Heart right ventricle (tissue), 16 donors: ENCODE measurements at regions not wholly inside any gene's neighbourhood (a gene's known extent, or its start where the extent isn't known, plus 50 kb on each side); places are given as distances from the start of the nearest gene placed in this dataset.

ENCODE experiments used
- ATAC-seq, 8 donors: fragments of 200-7000 bp; cut with Tn5 transposase; one replicate each; pipeline ENCODE4 v1.9.1; 2020; ENCODE audit warnings: mild to moderate bottlenecking in 8 of 8, moderate library complexity in 8 of 8, moderate number of reproducible peaks in 1 of 8
- DNase-seq, 2 donors: peaks; one replicate each; pipeline ENCODE4 v3.0.0-alpha.2; 2020
- H3K27ac ChIP-seq, 10 donors: fragments of 200-600 bp; sonication (generic) in 2 of 10; one replicate each; pipeline versions ENCODE4 v1.5.0 to v1.8.0; 2020 to 2022; ENCODE audit warnings: mild to moderate bottlenecking in 3 of 10
- H3K27me3 ChIP-seq, 7 donors: fragments of 200-600 bp; one replicate each; pipeline ENCODE4 v1.8.0; 2021 to 2022; ENCODE audit warnings: mild to moderate bottlenecking in 2 of 7
- H3K36me3 ChIP-seq, 9 donors: fragments of 200-600 bp; sonication (generic) in 1 of 9; one replicate each; pipeline versions ENCODE4 v1.5.0 to v1.8.0; 2020 to 2022; ENCODE audit warnings: mild to moderate bottlenecking in 2 of 9
- H3K4me1 ChIP-seq, 9 donors: fragments of 200-600 bp; sonication (generic) in 1 of 9; one replicate each; pipeline versions ENCODE4 v1.5.0 to v1.8.0; 2020 to 2022; ENCODE audit warnings: mild to moderate bottlenecking in 4 of 9
- H3K4me3 ChIP-seq, 10 donors: fragments of 200-600 bp; sonication (generic) in 2 of 10; one replicate each; pipeline versions ENCODE4 v1.5.0 to v1.8.0; 2020 to 2022; ENCODE audit warnings: mild to moderate bottlenecking in 7 of 10, moderate library complexity in 2 of 10
- H3K9me3 ChIP-seq, 11 donors: fragments of 200-600 bp in 10 of 11; sonication (generic) in 2 of 11; one replicate each; pipeline versions ENCODE4 v1.5.0 to v1.8.0; 2013 to 2022; ENCODE audit warnings: mild to moderate bottlenecking in 2 of 11, control low read depth in 1 of 11, moderate library complexity in 1 of 11
- CTCF ChIP-seq, 9 donors: fragments of 200-600 bp; sonication (generic) in 2 of 9; IDR thresholded peaks; one replicate each; pipeline versions ENCODE4 v1.5.0 to v1.8.0; 2021 to 2022; ENCODE audit warnings: antibody characterized with exemption in 9 of 9, mild to moderate bottlenecking in 5 of 9, moderate library complexity in 1 of 9
- WGBS, 2 donors: extraction: QIAGEN DNeasy Blood & Tissue Kit; methylation state at CpG; one replicate each; pipeline ENCODE4 v1.1.7; 2013; ENCODE audit warnings: inconsistent platforms in 1 of 2; 5-methylcytosine and 5-hydroxymethylcytosine counted together
- intact Hi-C, 10 donors: fragments of 100-400 bp; cut with DNase I; formaldehyde crosslinking; loops; one replicate each; pipeline versions ENCODE4 v1.11.1 to v1.14.2; 2022
- donor health status: Arrhythmogenic right ventricular cardiomyopathy.
- donor health status: ischemic (EF 13 %, LVEDD 7.1; RV severe dilation, severe dysfunction).
- donor health status: healthy with polysubstance abuse.
- donor health status: DM: no; HTN: yes; CAD: no.
- donor health status: DM: no; HTN: no; CAD: no.
- donor health status: ischemic (EF 25% LVEDD 6.9; RV normal size, moderate dysfunction).
- donor health status: ischemic (EF 25% LVEDD 5.7; RV mildly dilated, moderate dysfunction).
- donor health status: healthy.
- donor health status: DM: yes; HTN: yes; CAD: no.
- donor health status: Ischemic cardiomyopathy.
- donor health status: ischemic (EF 35%, LVEDD 5.7; RV mildly dilated, moderate dysfunction).
- donor health status: nonischemic (EF 11% LVEDD 7.7; RV severe dilation, severe dysfunction).
- donor health status: DM: yes; HTN: yes; CAD: no.
- donor health status: PGD.
- donor health status: ischemic (EF 29% LVEDD 5.4; RV normal size, mild dysfunction).
- donor health status: nonischemic (EF 23%, LVEDD 6.1; RV moderate dilation, normal function).

GRCh38 chr5:125528881-125529280 lies 782.4 kb upstream of the ZNF608 start:
- no peaks in the 10 kb centered on the region for H3K27me3 ChIP-seq
- H3K9me3 ChIP-seq: peaks cover 0 to 11% (median 5%) of the 10 kb centered on the region in 11 donors
- peaks cover 0 to 12% (median 6%) of the 10 kb centered on the region in 9 donors for H3K4me1 ChIP-seq
- H3K36me3 ChIP-seq: no peaks in the 10 kb centered on the region
- WGBS, 2 donors: 95 to 97% methylated on average over 1 of the region's 1 CpG
- DNase-seq: no peak
- no peak for TF ChIP-seq CTCF (IDR thresholded peaks at IDR 0.05)
- intact Hi-C loops: no loop called here
- ATAC-seq: no peak
- no peak overlapping the region for H3K27ac ChIP-seq
- no peak overlapping the region for H3K4me3 ChIP-seq

GRCh38 chr5:125530833-125531615 lies 784.6 kb upstream of the ZNF608 start:
- DNase-seq (no peak), ATAC-seq (no peak)
- peaks cover 0 to 18% (median 5%) of the 10 kb centered on the region in 11 donors for H3K9me3 ChIP-seq
- H3K27me3 ChIP-seq: no peaks in the 10 kb centered on the region
- no peak overlapping the region for H3K4me3 ChIP-seq
- intact Hi-C loops: no loop called here
- H3K36me3 ChIP-seq: no peaks in the 10 kb centered on the region
- peaks cover 0 to 12% (median 6%) of the 10 kb centered on the region in 9 donors for H3K4me1 ChIP-seq
- no peak overlapping the region for H3K27ac ChIP-seq
- WGBS, 2 donors: 94 to 98% methylated on average over 5 of the region's 5 CpGs
- no peak for TF ChIP-seq CTCF (IDR thresholded peaks at IDR 0.05)

GRCh38 chr5:125536095-125536494 lies 789.7 kb upstream of the ZNF608 start:
- DNase-seq: no peak
- TF ChIP-seq CTCF (IDR thresholded peaks at IDR 0.05): no peak
- H3K36me3 ChIP-seq: no peaks in the 10 kb centered on the region
- H3K4me3 ChIP-seq: no peak overlapping the region
- H3K9me3 ChIP-seq: peaks cover 0 to 50% (median 27%) of the 10 kb centered on the region in 11 donors
- intact Hi-C loops: no loop called here
- no peaks in the 10 kb centered on the region for H3K4me1 ChIP-seq
- no peak for ATAC-seq
- H3K27ac ChIP-seq: no peak overlapping the region
- H3K27me3 ChIP-seq: no peaks in the 10 kb centered on the region

- Histone ChIP-seq H3K36me3 (no peaks in the 10 kb centered on the region), H3K9me3 (peaks cover 0 to 50% (median 27%) of the 10 kb centered on the region in 11 donors), H3K27me3 (no peaks in the 10 kb centered on the region), H3K4me1 (no peaks in the 10 kb centered on the region), H3K27ac (no peak overlapping the region), H3K4me3 (no peak overlapping the region)
- no peak for ATAC-seq
- DNase-seq: no peak
- intact Hi-C loops: no loop called here
- 58 to 71% methylated on average over 1 of the region's 1 CpG for WGBS, 2 donors
- no peak for TF ChIP-seq CTCF (IDR thresholded peaks at IDR 0.05)
Observed at GRCh38 chr5:125536582-125536981, 790.1 kb upstream of the ZNF608 start.
